GM23338 (cell line): ENCODE measurements at regions not wholly inside any gene's neighbourhood (a gene's known extent, or its start where the extent isn't known, plus 50 kb on each side); places are given as distances from the start of the nearest gene placed in this dataset.

Experiments used
- CREB1 ChIP-seq: fragments of 250-450 bp; sonication (Bioruptor Pico); IDR thresholded peaks from 2 replicates; pipeline ENCODE4 v1.5.0; 2020; ENCODE audit warnings: low read depth, mild to moderate bottlenecking, moderate library complexity
- EZH2 ChIP-seq: fragments of 200-600 bp; sonication (generic); IDR thresholded peaks from one replicate; pipeline ENCODE4 v1.8.0; 2017; ENCODE audit warnings: antibody characterized with exemption, mild to moderate bottlenecking, low read depth; ENCODE audit not compliant: unreplicated experiment
- EZH2phosphoT487 ChIP-seq: fragments of 200-600 bp; sonication (generic); IDR thresholded peaks from one replicate; pipeline ENCODE4 v1.8.1; 2018; ENCODE audit warnings: antibody characterized with exemption; ENCODE audit not compliant: unreplicated experiment
- JUNB ChIP-seq: IDR thresholded peaks from one replicate; pipeline ENCODE4 v1.6.1; 2016; ENCODE audit warnings: antibody characterized with exemption; ENCODE audit not compliant: unreplicated experiment
- NANOG ChIP-seq: IDR thresholded peaks from 2 replicates; pipeline ENCODE4 v1.6.1; 2016; ENCODE audit warnings: antibody characterized with exemption, borderline replicate concordance
- POLR2AphosphoS5 ChIP-seq: IDR thresholded peaks from 2 replicates; pipeline ENCODE4 v1.6.1; 2016; ENCODE audit warnings: antibody characterized with exemption, low read depth
- ZNF114 ChIP-seq: fragments of 250-450 bp; sonication (Bioruptor Pico); IDR thresholded peaks from 2 replicates; pipeline ENCODE4 v1.5.0; 2020; ENCODE audit warnings: mild to moderate bottlenecking, moderate library complexity
- TF ChIP-seq, protein P1 (sequence below): fragments of 250-450 bp; sonication (Bioruptor Pico); IDR thresholded peaks from 2 replicates; pipeline ENCODE4 v1.5.0; 2020; ENCODE audit warnings: mild to moderate bottlenecking, moderate library complexity
- TF ChIP-seq, protein P2 (sequence below): IDR thresholded peaks from one replicate; pipeline ENCODE4 v1.6.1; 2018; ENCODE audit warnings: antibody characterized with exemption; ENCODE audit not compliant: unreplicated experiment
- TF ChIP-seq, protein P3 (sequence below), 2 experiments: fragments of 200-600 bp in 1 of 2; sonication (generic) in 1 of 2; conservative IDR thresholded peaks; 2 replicates each; pipeline versions ENCODE4 v1.5.1 to v1.6.1; 2016 to 2017; ENCODE audit warnings: antibody characterized with exemption in 2 of 2, low read depth in 2 of 2, mild to moderate bottlenecking in 2 of 2, moderate library complexity in 1 of 2
- TF ChIP-seq, protein P4 (sequence below): IDR thresholded peaks from 2 replicates; pipeline ENCODE4 v1.6.1; 2016; ENCODE audit warnings: antibody characterized with exemption

DNA sequence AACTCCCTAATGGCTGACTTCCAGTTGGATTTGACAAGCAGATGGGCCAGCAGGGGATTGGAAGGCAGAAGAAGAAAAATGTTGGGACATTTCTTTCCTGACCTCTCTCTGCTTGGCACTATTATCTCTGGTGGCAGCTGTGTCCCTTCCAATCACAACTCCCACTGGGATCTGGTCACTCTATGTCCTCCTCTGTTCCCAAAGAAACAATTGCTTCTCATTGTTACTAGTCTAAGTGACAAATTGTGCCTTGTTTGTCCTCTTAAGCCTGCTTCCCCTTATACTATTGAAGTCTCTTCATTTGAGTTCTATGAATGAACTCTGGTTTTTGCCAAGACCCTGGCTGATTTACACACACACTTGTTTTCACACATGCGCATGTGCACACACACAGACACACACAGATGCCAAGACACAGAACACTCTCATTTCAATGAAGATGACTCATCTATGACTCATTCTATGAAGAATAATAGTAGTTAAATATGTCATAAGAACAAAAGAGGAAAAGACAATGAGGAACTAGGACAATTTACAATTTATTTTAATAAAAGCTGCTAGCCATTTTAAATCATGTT lies 83.0 kb upstream of the FAR2 start (continued):
- TF ChIP-seq, protein P1, sequence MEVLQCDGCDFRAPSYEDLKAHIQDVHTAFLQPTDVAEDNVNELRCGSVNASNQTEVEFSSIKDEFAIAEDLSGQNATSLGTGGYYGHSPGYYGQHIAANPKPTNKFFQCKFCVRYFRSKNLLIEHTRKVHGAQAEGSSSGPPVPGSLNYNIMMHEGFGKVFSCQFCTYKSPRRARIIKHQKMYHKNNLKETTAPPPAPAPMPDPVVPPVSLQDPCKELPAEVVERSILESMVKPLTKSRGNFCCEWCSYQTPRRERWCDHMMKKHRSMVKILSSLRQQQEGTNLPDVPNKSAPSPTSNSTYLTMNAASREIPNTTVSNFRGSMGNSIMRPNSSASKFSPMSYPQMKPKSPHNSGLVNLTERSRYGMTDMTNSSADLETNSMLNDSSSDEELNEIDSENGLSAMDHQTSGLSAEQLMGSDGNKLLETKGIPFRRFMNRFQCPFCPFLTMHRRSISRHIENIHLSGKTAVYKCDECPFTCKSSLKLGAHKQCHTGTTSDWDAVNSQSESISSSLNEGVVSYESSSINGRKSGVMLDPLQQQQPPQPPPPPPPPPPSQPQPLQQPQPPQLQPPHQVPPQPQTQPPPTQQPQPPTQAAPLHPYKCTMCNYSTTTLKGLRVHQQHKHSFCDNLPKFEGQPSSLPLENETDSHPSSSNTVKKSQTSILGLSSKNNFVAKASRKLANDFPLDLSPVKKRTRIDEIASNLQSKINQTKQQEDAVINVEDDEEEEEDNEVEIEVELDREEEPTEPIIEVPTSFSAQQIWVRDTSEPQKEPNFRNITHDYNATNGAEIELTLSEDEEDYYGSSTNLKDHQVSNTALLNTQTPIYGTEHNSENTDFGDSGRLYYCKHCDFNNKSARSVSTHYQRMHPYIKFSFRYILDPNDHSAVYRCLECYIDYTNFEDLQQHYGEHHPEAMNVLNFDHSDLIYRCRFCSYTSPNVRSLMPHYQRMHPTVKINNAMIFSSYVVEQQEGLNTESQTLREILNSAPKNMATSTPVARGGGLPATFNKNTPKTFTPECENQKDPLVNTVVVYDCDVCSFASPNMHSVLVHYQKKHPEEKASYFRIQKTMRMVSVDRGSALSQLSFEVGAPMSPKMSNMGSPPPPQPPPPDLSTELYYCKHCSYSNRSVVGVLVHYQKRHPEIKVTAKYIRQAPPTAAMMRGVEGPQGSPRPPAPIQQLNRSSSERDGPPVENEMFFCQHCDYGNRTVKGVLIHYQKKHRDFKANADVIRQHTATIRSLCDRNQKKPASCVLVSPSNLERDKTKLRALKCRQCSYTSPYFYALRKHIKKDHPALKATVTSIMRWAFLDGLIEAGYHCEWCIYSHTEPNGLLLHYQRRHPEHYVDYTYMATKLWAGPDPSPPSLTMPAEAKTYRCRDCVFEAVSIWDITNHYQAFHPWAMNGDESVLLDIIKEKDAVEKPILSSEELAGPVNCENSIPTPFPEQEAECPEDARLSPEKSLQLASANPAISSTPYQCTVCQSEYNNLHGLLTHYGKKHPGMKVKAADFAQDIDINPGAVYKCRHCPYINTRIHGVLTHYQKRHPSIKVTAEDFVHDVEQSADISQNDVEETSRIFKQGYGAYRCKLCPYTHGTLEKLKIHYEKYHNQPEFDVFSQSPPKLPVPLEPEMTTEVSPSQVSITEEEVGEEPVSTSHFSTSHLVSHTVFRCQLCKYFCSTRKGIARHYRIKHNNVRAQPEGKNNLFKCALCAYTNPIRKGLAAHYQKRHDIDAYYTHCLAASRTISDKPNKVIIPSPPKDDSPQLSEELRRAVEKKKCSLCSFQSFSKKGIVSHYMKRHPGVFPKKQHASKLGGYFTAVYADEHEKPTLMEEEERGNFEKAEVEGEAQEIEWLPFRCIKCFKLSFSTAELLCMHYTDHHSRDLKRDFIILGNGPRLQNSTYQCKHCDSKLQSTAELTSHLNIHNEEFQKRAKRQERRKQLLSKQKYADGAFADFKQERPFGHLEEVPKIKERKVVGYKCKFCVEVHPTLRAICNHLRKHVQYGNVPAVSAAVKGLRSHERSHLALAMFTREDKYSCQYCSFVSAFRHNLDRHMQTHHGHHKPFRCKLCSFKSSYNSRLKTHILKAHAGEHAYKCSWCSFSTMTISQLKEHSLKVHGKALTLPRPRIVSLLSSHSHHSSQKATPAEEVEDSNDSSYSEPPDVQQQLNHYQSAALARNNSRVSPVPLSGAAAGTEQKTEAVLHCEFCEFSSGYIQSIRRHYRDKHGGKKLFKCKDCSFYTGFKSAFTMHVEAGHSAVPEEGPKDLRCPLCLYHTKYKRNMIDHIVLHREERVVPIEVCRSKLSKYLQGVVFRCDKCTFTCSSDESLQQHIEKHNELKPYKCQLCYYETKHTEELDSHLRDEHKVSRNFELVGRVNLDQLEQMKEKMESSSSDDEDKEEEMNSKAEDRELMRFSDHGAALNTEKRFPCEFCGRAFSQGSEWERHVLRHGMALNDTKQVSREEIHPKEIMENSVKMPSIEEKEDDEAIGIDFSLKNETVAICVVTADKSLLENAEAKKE (CRISPR knock-in tag): no peak
- TF ChIP-seq, protein P2, sequence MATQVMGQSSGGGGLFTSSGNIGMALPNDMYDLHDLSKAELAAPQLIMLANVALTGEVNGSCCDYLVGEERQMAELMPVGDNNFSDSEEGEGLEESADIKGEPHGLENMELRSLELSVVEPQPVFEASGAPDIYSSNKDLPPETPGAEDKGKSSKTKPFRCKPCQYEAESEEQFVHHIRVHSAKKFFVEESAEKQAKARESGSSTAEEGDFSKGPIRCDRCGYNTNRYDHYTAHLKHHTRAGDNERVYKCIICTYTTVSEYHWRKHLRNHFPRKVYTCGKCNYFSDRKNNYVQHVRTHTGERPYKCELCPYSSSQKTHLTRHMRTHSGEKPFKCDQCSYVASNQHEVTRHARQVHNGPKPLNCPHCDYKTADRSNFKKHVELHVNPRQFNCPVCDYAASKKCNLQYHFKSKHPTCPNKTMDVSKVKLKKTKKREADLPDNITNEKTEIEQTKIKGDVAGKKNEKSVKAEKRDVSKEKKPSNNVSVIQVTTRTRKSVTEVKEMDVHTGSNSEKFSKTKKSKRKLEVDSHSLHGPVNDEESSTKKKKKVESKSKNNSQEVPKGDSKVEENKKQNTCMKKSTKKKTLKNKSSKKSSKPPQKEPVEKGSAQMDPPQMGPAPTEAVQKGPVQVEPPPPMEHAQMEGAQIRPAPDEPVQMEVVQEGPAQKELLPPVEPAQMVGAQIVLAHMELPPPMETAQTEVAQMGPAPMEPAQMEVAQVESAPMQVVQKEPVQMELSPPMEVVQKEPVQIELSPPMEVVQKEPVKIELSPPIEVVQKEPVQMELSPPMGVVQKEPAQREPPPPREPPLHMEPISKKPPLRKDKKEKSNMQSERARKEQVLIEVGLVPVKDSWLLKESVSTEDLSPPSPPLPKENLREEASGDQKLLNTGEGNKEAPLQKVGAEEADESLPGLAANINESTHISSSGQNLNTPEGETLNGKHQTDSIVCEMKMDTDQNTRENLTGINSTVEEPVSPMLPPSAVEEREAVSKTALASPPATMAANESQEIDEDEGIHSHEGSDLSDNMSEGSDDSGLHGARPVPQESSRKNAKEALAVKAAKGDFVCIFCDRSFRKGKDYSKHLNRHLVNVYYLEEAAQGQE: no peak
- TF ChIP-seq EZH2phosphoT487 (no peak), NANOG (no peak), EZH2 (no peak), POLR2AphosphoS5 (no peak), ZNF114 (CRISPR knock-in tag) (no peak), CREB1 (no peak), JUNB (no peak)
- TF ChIP-seq, protein P3, sequence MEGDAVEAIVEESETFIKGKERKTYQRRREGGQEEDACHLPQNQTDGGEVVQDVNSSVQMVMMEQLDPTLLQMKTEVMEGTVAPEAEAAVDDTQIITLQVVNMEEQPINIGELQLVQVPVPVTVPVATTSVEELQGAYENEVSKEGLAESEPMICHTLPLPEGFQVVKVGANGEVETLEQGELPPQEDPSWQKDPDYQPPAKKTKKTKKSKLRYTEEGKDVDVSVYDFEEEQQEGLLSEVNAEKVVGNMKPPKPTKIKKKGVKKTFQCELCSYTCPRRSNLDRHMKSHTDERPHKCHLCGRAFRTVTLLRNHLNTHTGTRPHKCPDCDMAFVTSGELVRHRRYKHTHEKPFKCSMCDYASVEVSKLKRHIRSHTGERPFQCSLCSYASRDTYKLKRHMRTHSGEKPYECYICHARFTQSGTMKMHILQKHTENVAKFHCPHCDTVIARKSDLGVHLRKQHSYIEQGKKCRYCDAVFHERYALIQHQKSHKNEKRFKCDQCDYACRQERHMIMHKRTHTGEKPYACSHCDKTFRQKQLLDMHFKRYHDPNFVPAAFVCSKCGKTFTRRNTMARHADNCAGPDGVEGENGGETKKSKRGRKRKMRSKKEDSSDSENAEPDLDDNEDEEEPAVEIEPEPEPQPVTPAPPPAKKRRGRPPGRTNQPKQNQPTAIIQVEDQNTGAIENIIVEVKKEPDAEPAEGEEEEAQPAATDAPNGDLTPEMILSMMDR (conservative IDR thresholded peaks at IDR 0.05; ENCODE audit: low read depth in 2 of 2): no peak
- TF ChIP-seq, protein P4, sequence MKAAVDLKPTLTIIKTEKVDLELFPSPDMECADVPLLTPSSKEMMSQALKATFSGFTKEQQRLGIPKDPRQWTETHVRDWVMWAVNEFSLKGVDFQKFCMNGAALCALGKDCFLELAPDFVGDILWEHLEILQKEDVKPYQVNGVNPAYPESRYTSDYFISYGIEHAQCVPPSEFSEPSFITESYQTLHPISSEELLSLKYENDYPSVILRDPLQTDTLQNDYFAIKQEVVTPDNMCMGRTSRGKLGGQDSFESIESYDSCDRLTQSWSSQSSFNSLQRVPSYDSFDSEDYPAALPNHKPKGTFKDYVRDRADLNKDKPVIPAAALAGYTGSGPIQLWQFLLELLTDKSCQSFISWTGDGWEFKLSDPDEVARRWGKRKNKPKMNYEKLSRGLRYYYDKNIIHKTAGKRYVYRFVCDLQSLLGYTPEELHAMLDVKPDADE: no peak
